Glutamatergic neuron (in vitro differentiated cells): ENCODE measurements at regions not wholly inside any gene's neighbourhood (a gene's known extent, or its start where the extent isn't known, plus 50 kb on each side); places are given as distances from the start of the nearest gene placed in this dataset.

Experiments
- DNase-seq: peaks from one replicate; pipeline ENCODE4 v3.0.0; 2022
- H3K27ac Mint-ChIP-seq: one replicate; pipeline ENCODE4 v1.8.0; 2020; ENCODE audit warnings: mild to moderate bottlenecking, mixed read lengths, inconsistent platforms; ENCODE audit not compliant: unreplicated experiment
- H3K27me3 Mint-ChIP-seq: one replicate; pipeline ENCODE4 v1.8.0; 2020; ENCODE audit warnings: mild to moderate bottlenecking, moderate library complexity, mixed read lengths, inconsistent platforms; ENCODE audit not compliant: unreplicated experiment
- H3K36me3 Mint-ChIP-seq: one replicate; pipeline ENCODE4 v1.8.0; 2020; ENCODE audit warnings: mild to moderate bottlenecking, mixed read lengths, inconsistent platforms; ENCODE audit not compliant: unreplicated experiment
- H3K4me1 Mint-ChIP-seq: one replicate; pipeline ENCODE4 v1.8.0; 2020; ENCODE audit warnings: mild to moderate bottlenecking, low read depth, mixed read lengths, inconsistent platforms; ENCODE audit not compliant: unreplicated experiment
- H3K4me3 Mint-ChIP-seq: one replicate; pipeline ENCODE4 v1.8.0; 2020; ENCODE audit warnings: mild to moderate bottlenecking, mixed read lengths, inconsistent platforms; ENCODE audit not compliant: unreplicated experiment
- H3K9me3 Mint-ChIP-seq: one replicate; pipeline ENCODE4 v1.8.0; 2020; ENCODE audit warnings: mild to moderate bottlenecking, moderate library complexity, mixed read lengths, inconsistent platforms; ENCODE audit not compliant: unreplicated experiment
- CTCF ChIP-seq: fragments of 200-600 bp; sonication (generic); IDR thresholded peaks from one replicate; pipeline ENCODE4 v1.5.0; 2021; ENCODE audit not compliant: partially characterized antibody, unreplicated experiment

DNA sequence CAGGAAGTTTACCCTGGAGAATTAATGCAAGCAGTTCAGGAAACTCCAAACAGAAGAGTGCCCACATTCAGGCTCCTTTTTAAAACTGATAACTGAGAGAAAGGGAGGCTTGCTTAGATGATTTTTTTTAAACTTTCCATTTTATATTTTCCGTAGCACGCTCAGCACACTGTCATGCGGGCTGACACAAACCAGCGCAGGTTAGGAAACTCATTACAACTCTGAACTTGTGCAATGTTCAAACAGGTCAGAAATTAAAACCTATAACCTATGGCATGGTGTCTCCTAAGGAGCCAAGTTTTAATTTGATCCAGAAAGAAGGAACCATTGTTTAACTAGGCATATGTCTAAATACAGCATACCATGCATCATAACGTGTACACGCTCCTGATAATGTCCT, 117.7 kb upstream of the SMIM21 start:
- Mint-ChIP-seq H3K27me3 (peaks cover 2% of the 10 kb centered on the region), H3K4me1 (no peaks in the 10 kb centered on the region), H3K36me3 (no peaks in the 10 kb centered on the region), H3K27ac (no peak overlapping the region), H3K9me3 (peaks cover 3% of the 10 kb centered on the region), H3K4me3 (no peak overlapping the region)
- no peak for TF ChIP-seq CTCF
- DNase-seq, result no peak

DNA sequence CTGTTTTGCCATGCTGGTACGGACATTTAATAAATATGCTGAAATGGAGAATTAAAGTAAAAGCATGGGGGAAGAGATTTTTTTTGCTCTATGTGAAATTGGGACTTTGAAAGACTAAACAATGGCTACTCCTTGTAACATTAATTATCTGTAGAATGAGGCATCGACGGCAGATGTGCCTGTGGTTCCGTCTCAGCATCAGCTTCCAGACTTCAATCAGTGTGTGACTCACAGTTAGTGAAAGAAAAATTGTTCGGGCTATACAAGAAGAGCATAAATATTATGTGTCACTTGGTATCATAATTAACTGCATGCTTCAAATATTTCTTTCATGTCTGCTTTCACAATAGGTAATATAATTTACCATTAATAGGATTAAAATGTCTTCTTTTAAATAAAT, 117.0 kb upstream of the SMIM21 start:
- Mint-ChIP-seq H3K4me1 (no peaks in the 10 kb centered on the region), H3K4me3 (no peak overlapping the region), H3K36me3 (no peaks in the 10 kb centered on the region), H3K27me3 (peaks cover 2% of the 10 kb centered on the region), H3K9me3 (peaks cover 3% of the 10 kb centered on the region), H3K27ac (no peak overlapping the region)
- TF ChIP-seq CTCF, result no peak
- no peak for DNase-seq

DNA sequence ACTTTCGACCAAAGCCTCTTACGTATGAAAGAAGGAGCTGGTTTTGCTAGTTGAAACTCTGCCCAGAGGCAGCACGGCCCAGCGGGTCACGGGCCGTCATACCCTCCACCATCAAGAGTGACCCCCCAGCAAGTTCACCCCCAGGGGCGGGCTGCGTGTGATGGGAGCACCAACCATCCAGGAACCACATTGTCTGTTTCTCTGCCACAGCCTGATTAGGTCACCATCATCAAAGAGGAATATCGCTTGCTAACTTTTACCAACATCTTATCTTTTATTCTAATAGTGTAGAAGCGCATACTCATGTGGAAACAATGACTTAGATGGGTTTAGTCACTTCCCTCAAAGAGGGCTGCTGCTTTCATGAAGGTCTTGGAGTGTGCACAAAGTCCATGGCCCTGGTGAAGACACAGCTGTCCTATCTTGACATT, 116.6 kb upstream of the SMIM21 start:
- no peak overlapping the region for H3K4me3 Mint-ChIP-seq
- TF ChIP-seq CTCF, result no peak
- H3K36me3 Mint-ChIP-seq, result no peaks in the 10 kb centered on the region
- DNase-seq, result no peak
- peaks cover under 1% of the 10 kb centered on the region for H3K9me3 Mint-ChIP-seq
- H3K27me3 Mint-ChIP-seq, result peaks cover 2% of the 10 kb centered on the region
- H3K4me1 Mint-ChIP-seq, result no peaks in the 10 kb centered on the region
- H3K27ac Mint-ChIP-seq, result no peak overlapping the region

DNA sequence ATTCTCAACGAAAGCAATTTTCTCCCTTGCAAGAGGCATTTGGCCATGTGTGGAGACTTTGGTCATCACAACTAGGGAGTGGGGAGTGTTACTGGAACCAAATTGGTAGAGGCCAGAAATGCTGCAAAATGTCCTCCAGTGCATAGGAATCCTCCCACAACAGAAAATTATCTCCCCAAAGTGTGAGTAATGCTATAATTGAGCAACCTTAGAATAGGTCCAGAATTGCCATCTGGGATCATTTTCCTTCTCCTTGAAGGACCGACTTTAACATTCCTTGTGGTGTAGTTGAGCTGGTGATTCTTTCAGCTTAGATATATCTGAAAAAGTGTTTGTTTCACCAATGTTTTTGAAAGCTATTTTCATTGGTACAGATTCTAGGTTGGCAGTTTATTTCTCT, 111.2 kb upstream of the SMIM21 start:
- no peak overlapping the region for H3K4me3 Mint-ChIP-seq
- H3K4me1 Mint-ChIP-seq, result peaks cover 8% of the 10 kb centered on the region
- TF ChIP-seq CTCF, result no peak
- no peaks in the 10 kb centered on the region for H3K9me3 Mint-ChIP-seq
- no peak overlapping the region for H3K27ac Mint-ChIP-seq
- peaks cover 2% of the 10 kb centered on the region for H3K27me3 Mint-ChIP-seq
- no peak for DNase-seq
- H3K36me3 Mint-ChIP-seq, result no peaks in the 10 kb centered on the region

DNA sequence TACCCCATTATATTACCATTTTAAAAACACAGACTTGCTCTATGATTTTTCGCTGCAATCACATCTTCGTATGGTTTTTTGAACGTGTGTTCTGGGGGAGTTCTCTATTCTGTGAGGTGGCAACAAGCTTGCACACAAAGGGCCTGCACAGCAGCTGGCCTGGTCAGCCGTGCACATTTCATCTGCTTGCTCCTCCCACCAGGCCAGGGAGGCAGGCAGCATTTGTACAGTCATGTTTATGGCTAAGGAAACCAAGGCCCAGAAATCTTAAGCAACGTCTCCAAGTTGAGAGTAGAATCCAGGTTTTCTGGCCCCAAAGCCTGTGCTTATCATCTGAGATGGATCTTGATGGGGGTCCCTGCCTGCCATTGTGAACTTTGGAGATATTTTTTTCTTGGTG, 106.4 kb upstream of the SMIM21 start:
- H3K27ac Mint-ChIP-seq, result peak overlapping the region; percentile 0

More for the DNA sequence above, 106.4 kb upstream of the SMIM21 start:
- peaks cover 33% of the 10 kb centered on the region for H3K4me1 Mint-ChIP-seq
- peaks cover 3% of the 10 kb centered on the region for H3K27me3 Mint-ChIP-seq
- H3K9me3 Mint-ChIP-seq, result peaks cover 8% of the 10 kb centered on the region
- H3K36me3 Mint-ChIP-seq, result no peaks in the 10 kb centered on the region
- no peak for TF ChIP-seq CTCF
- no peak overlapping the region for H3K4me3 Mint-ChIP-seq
- no peak for DNase-seq
